ENCODE measurements at regions not wholly inside any gene's neighbourhood (a gene's known extent, or its start where the extent isn't known, plus 50 kb on each side); places are given as distances from the start of the nearest gene placed in this dataset.
A peak's percentile ranks its signal among the peaks of the same experiment; 100 is the strongest.
"Not testable (repeated sequence)": the region's sequence is repeated elsewhere in the genome, so short reads cannot be mapped to it uniquely, and the experiment has no call there.

- DNase-seq, result not testable (repeated sequence)
Observed at GRCh38 chr1:121052081-121052660, 132.0 kb downstream of the FAM72B start.

GRCh38 chr1:121054928-121055327 is 129.2 kb downstream of the FAM72B start:
- DNase-seq, result not testable (repeated sequence)

GRCh38 chr1:121066925-121067324 is 117.2 kb downstream of the FAM72B start:
- not testable (repeated sequence) for DNase-seq

GRCh38 chr1:121068738-121069499 is 115.2 kb downstream of the FAM72B start:
- not testable (repeated sequence) for DNase-seq

GRCh38 chr1:121073852-121074251 is 110.3 kb downstream of the FAM72B start:
- not testable (repeated sequence) for DNase-seq

GRCh38 chr1:121075254-121075805 is 108.8 kb downstream of the FAM72B start:
- DNase-seq, result not testable (repeated sequence)

- DNase-seq, result not testable (repeated sequence)
Observed at GRCh38 chr1:121076674-121077073, 107.5 kb downstream of the FAM72B start.

- DNase-seq, result not testable (repeated sequence)
Observed at GRCh38 chr1:121079655-121080054, 104.5 kb downstream of the FAM72B start.

GRCh38 chr1:121080197-121080903 is 103.8 kb downstream of the FAM72B start:
- DNase-seq, result peak; percentile 7

GRCh38 chr1:121080904-121081264 is 103.3 kb downstream of the FAM72B start:
- DNase-seq, result not testable (repeated sequence)

GRCh38 chr1:121081625-121082199 is 102.4 kb downstream of the FAM72B start:
- DNase-seq, result not testable (repeated sequence)

- DNase-seq, result not testable (repeated sequence)
Observed at GRCh38 chr1:121082995-121083394, 101.1 kb downstream of the FAM72B start.

GRCh38 chr1:121086249-121086648 is 97.9 kb downstream of the FAM72B start:
- peak; percentile 14 for DNase-seq

GRCh38 chr1:121087221-121087620 is 96.9 kb downstream of the FAM72B start:
- not testable (repeated sequence) for DNase-seq

- not testable (repeated sequence) for DNase-seq
Observed at GRCh38 chr1:121088568-121088967, 95.6 kb downstream of the FAM72B start.

GRCh38 chr1:121092329-121092968 is 91.7 kb downstream of the FAM72B start:
- DNase-seq, result not testable (repeated sequence)

GRCh38 chr1:121095014-121095413 is 89.1 kb downstream of the FAM72B start:
- DNase-seq, result not testable (repeated sequence)

GRCh38 chr1:121097127-121097866 is 86.8 kb downstream of the FAM72B start:
- DNase-seq, result peak; percentile 82

GRCh38 chr1:121097867-121098215 is 86.3 kb downstream of the FAM72B start:
- DNase-seq, result not testable (repeated sequence)

- not testable (repeated sequence) for DNase-seq
Observed at GRCh38 chr1:121109025-121109424, 75.1 kb downstream of the FAM72B start.

GRCh38 chr1:121116522-121117297 is 67.4 kb downstream of the FAM72B start:
- DNase-seq, result not testable (repeated sequence)

Data from stimulated activated CD4-positive, alpha-beta T cell treated with anti-CD3 and anti-CD28 coated beads, Interleukin-1b, Interleukin-23, amount 100 ng/mL, for 48 hours (primary cell).